Suprapubic skin (tissue), 4 donors: ENCODE measurements at regions not wholly inside any gene's neighbourhood (a gene's known extent, or its start where the extent isn't known, plus 50 kb on each side); places are given as distances from the start of the nearest gene placed in this dataset.

Experiments
- DNase-seq, 2 donors: peaks; one replicate each; pipeline ENCODE4 v3.0.0-alpha.2; 2019; ENCODE audit warnings: low spot score in 2 of 2
- H3K27ac ChIP-seq: fragments of 200-600 bp; sonication (generic); one replicate; pipeline ENCODE4 v1.5.1; 2019
- H3K27me3 ChIP-seq: fragments of 200-600 bp; sonication (generic); one replicate; pipeline ENCODE4 v1.5.1; 2019
- H3K36me3 ChIP-seq: fragments of 200-600 bp; sonication (generic); one replicate; pipeline ENCODE4 v1.5.1; 2019
- H3K4me1 ChIP-seq: fragments of 200-600 bp; sonication (generic); one replicate; pipeline ENCODE4 v1.5.1; 2019
- H3K4me3 ChIP-seq: fragments of 200-600 bp; sonication (generic); one replicate; pipeline ENCODE4 v1.5.1; 2019; ENCODE audit warnings: mild to moderate bottlenecking
- H3K9me3 ChIP-seq: fragments of 200-600 bp; sonication (generic); one replicate; pipeline ENCODE4 v1.5.1; 2019
- CTCF ChIP-seq, 2 donors: fragments of 200-600 bp in 1 of 2; fragments of 450-650 bp in 1 of 2; sonication (generic) in 1 of 2; IDR thresholded peaks; one replicate each; pipeline ENCODE4 v1.5.1; 2016 to 2019; ENCODE audit warnings: antibody characterized with exemption in 2 of 2, mild to moderate bottlenecking in 1 of 2, moderate library complexity in 1 of 2
- EP300 ChIP-seq: sonication (generic); formaldehyde crosslinking; IDR thresholded peaks from one replicate; pipeline ENCODE4 v1.6.1; 2017; ENCODE audit warnings: antibody characterized with exemption
- POLR2A ChIP-seq, 2 donors: fragments of 450-650 bp; IDR thresholded peaks; one replicate each; pipeline ENCODE4 v1.6.1; 2017; ENCODE audit warnings: antibody characterized with exemption in 2 of 2, mild to moderate bottlenecking in 2 of 2, moderate library complexity in 2 of 2
- POLR2AphosphoS5 ChIP-seq, 3 donors: sonication (generic); formaldehyde crosslinking; IDR thresholded peaks; one replicate each; pipeline ENCODE4 v1.6.1; 2017; ENCODE audit warnings: antibody characterized with exemption in 3 of 3
- WGBS: methylation state at CpG from one replicate; pipeline ENCODE4 v1.1.5; 2018; 5-methylcytosine and 5-hydroxymethylcytosine counted together

- Histone ChIP-seq H3K9me3 (no peaks in the 10 kb centered on the region), H3K4me1 (no peaks in the 10 kb centered on the region), H3K27me3 (no peaks in the 10 kb centered on the region), H3K36me3 (no peaks in the 10 kb centered on the region), H3K27ac (no peak overlapping the region), H3K4me3 (no peak overlapping the region)
- TF ChIP-seq POLR2AphosphoS5 (IDR thresholded peaks at IDR 0.05) (no peak), CTCF (IDR thresholded peaks at IDR 0.05) (no peak), EP300 (no peak), POLR2A (IDR thresholded peaks at IDR 0.05) (no peak)
- WGBS = 81% methylated on average over 3 of the region's 3 CpGs
- DNase-seq = no peak
Observed at GRCh38 chr1:222392556-222392955, 155.3 kb downstream of the HHIPL2 start.

GRCh38 chr1:222390181-222390580 lies 157.7 kb downstream of the HHIPL2 start:
- no peak overlapping the region for H3K4me3 ChIP-seq
- WGBS = 82% methylated on average over 2 of the region's 2 CpGs
- H3K4me1 ChIP-seq = no peaks in the 10 kb centered on the region

GRCh38 chr1:222387007-222387814 lies 160.7 kb downstream of the HHIPL2 start:
- Histone ChIP-seq H3K9me3 (no peaks in the 10 kb centered on the region), H3K27me3 (no peaks in the 10 kb centered on the region), H3K36me3 (no peaks in the 10 kb centered on the region), H3K27ac (no peak overlapping the region), H3K4me3 (no peak overlapping the region), H3K4me1 (no peaks in the 10 kb centered on the region)
- WGBS = 81% methylated on average over 7 of the region's 8 CpGs
- no peak for DNase-seq
- no peak for TF ChIP-seq EP300
- TF ChIP-seq POLR2A (IDR thresholded peaks at IDR 0.05) = no peak
- no peak for TF ChIP-seq CTCF (IDR thresholded peaks at IDR 0.05)
- TF ChIP-seq POLR2AphosphoS5 (IDR thresholded peaks at IDR 0.05) = no peak

More at GRCh38 chr1:222390181-222390580, 157.7 kb downstream of the HHIPL2 start:
- Histone ChIP-seq H3K27ac (no peak overlapping the region), H3K36me3 (no peaks in the 10 kb centered on the region), H3K27me3 (no peaks in the 10 kb centered on the region), H3K9me3 (no peaks in the 10 kb centered on the region)
- TF ChIP-seq POLR2AphosphoS5 (IDR thresholded peaks at IDR 0.05) (no peak), POLR2A (IDR thresholded peaks at IDR 0.05) (no peak), CTCF (IDR thresholded peaks at IDR 0.05) (no peak), EP300 (no peak)
- DNase-seq = no peak

- 73% methylated on average over 1 of the region's 1 CpG for WGBS
- no peak for DNase-seq
- Histone ChIP-seq H3K4me1 (no peaks in the 10 kb centered on the region), H3K27ac (no peak overlapping the region), H3K27me3 (no peaks in the 10 kb centered on the region), H3K4me3 (no peak overlapping the region), H3K36me3 (no peaks in the 10 kb centered on the region), H3K9me3 (no peaks in the 10 kb centered on the region)
- TF ChIP-seq POLR2AphosphoS5 (IDR thresholded peaks at IDR 0.05) (no peak), POLR2A (IDR thresholded peaks at IDR 0.05) (no peak), EP300 (no peak), CTCF (IDR thresholded peaks at IDR 0.05) (no peak)
Observed at GRCh38 chr1:222385955-222386354, 161.9 kb downstream of the HHIPL2 start.

GRCh38 chr1:222385262-222385661 lies 162.6 kb downstream of the HHIPL2 start:
- H3K4me1 ChIP-seq = no peaks in the 10 kb centered on the region
- TF ChIP-seq POLR2AphosphoS5 (IDR thresholded peaks at IDR 0.05) (no peak), EP300 (no peak), CTCF (IDR thresholded peaks at IDR 0.05) (no peak), POLR2A (IDR thresholded peaks at IDR 0.05) (no peak)
- no peak overlapping the region for H3K4me3 ChIP-seq
- no peaks in the 10 kb centered on the region for H3K36me3 ChIP-seq
- H3K27me3 ChIP-seq = no peaks in the 10 kb centered on the region
- DNase-seq = no peak
- H3K27ac ChIP-seq = no peak overlapping the region
- no peaks in the 10 kb centered on the region for H3K9me3 ChIP-seq
